K562 (cell line): ENCODE measurements at regions not wholly inside any gene's neighbourhood (a gene's known extent, or its start where the extent isn't known, plus 50 kb on each side); places are given as distances from the start of the nearest gene placed in this dataset.

ENCODE experiments used
- BCLAF1 ChIP-seq, 2 experiments: fragments of 450-650 bp in 1 of 2; IDR thresholded peaks; 2 replicates each; pipeline ENCODE4 v1.6.1; 2011 to 2017; ENCODE audit warnings: low read depth in 2 of 2, antibody characterized with exemption in 1 of 2, borderline replicate concordance in 1 of 2, low read length in 1 of 2, mild to moderate bottlenecking in 1 of 2, mixed read lengths in 1 of 2; ENCODE audit not compliant: control insufficient read depth in 1 of 2

GRCh38 chr18:34991152-34991551 is 50.1 kb upstream of the MAPRE2 start (continued):
- TF ChIP-seq BCLAF1 (IDR thresholded peaks at IDR 0.05; ENCODE audit: borderline replicate concordance in 1 of 2, control insufficient read depth in 1 of 2, low read depth in 2 of 2, low read length in 1 of 2): no peak
